ENCODE measurements at regions not wholly inside any gene's neighbourhood (a gene's known extent, or its start where the extent isn't known, plus 50 kb on each side); places are given as distances from the start of the nearest gene placed in this dataset.

- TF ChIP-seq EZH2phosphoT487 (IDR thresholded peaks at IDR 0.05; ENCODE audit: insufficient read depth, low read depth) (no peak), EZH2 (IDR thresholded peaks at IDR 0.05; ENCODE audit: insufficient read depth, poor library complexity, severe bottlenecking) (no peak)
Observed at GRCh38 chr7:18400726-18401125, 94.8 kb upstream of the HDAC9 start.
